Testis (tissue), 2 donors: ENCODE measurements at regions not wholly inside any gene's neighbourhood (a gene's known extent, or its start where the extent isn't known, plus 50 kb on each side); places are given as distances from the start of the nearest gene placed in this dataset.

Source experiments
- DNase-seq: peaks from one replicate; pipeline ENCODE4 v3.0.0-alpha.2; 2019
- H3K27ac ChIP-seq, 2 donors: fragments of 200-600 bp; sonication (generic); one replicate each; pipeline ENCODE4 v1.5.1; 2019
- H3K27me3 ChIP-seq: fragments of 200-600 bp; sonication (generic); one replicate; pipeline ENCODE4 v1.5.1; 2019
- H3K36me3 ChIP-seq: fragments of 200-600 bp; sonication (generic); one replicate; pipeline ENCODE4 v1.5.1; 2017; ENCODE audit warnings: low read depth; ENCODE audit errors: missing control alignments
- H3K4me1 ChIP-seq: fragments of 200-600 bp; sonication (generic); one replicate; pipeline ENCODE4 v1.5.1; 2019
- H3K4me3 ChIP-seq, 2 donors: fragments of 200-600 bp; sonication (generic); one replicate each; pipeline ENCODE4 v1.5.1; 2017 to 2019
- H3K9me3 ChIP-seq: fragments of 200-600 bp; sonication (generic); one replicate; pipeline ENCODE4 v1.5.1; 2017
- CTCF ChIP-seq, 3 experiments: fragments of 450-650 bp in 2 of 3; fragments of 200-600 bp in 1 of 3; sonication (generic) in 1 of 3; IDR thresholded peaks; one replicate each; pipeline ENCODE4 v1.5.1; 2016 to 2019; ENCODE audit warnings: antibody characterized with exemption in 3 of 3, mild to moderate bottlenecking in 2 of 3, moderate library complexity in 1 of 3
- POLR2A ChIP-seq: fragments of 450-650 bp; IDR thresholded peaks from one replicate; pipeline ENCODE4 v1.6.1; 2017; ENCODE audit warnings: antibody characterized with exemption, mild to moderate bottlenecking, moderate library complexity
- WGBS, 2 donors: methylation state at CpG; one replicate each; pipeline ENCODE4 v1.1.5; 2018; 5-methylcytosine and 5-hydroxymethylcytosine counted together
- intact Hi-C: fragments of 100-400 bp; cut with DNase I; formaldehyde crosslinking; loops from one replicate; pipeline ENCODE4 v1.15.1; 2023; ENCODE audit warnings: low total_unique reads

GRCh38 chr4:13215560-13215959, 268.6 kb downstream of the RAB28 start:
- H3K27me3 ChIP-seq, result no peaks in the 10 kb centered on the region
- no peak overlapping the region for H3K27ac ChIP-seq
- no peaks in the 10 kb centered on the region for H3K9me3 ChIP-seq
- no peak overlapping the region for H3K4me3 ChIP-seq
- intact Hi-C loops, result no loop called here
- H3K4me1 ChIP-seq, result peaks cover 2% of the 10 kb centered on the region
- TF ChIP-seq POLR2A, result no peak
- no peak for TF ChIP-seq CTCF (IDR thresholded peaks at IDR 0.05)
- WGBS, 2 donors, result 90 to 97% methylated on average over 5 of the region's 5 CpGs
- no peak for DNase-seq
- H3K36me3 ChIP-seq, result no peaks in the 10 kb centered on the region

- TF ChIP-seq CTCF (IDR thresholded peaks at IDR 0.05) (no peak), POLR2A (no peak)
- Histone ChIP-seq H3K4me3 (no peak overlapping the region), H3K9me3 (no peaks in the 10 kb centered on the region), H3K4me1 (no peaks in the 10 kb centered on the region), H3K27ac (no peak overlapping the region), H3K36me3 (no peaks in the 10 kb centered on the region), H3K27me3 (no peaks in the 10 kb centered on the region)
- intact Hi-C loops, result no loop called here
- DNase-seq, result no peak
- 86 to 100% methylated on average over 1 of the region's 1 CpG for WGBS, 2 donors
Measured at GRCh38 chr4:13212936-13213335, 271.2 kb downstream of the RAB28 start.

GRCh38 chr4:13209600-13209999, 274.5 kb downstream of the RAB28 start:
- Histone ChIP-seq H3K36me3 (no peaks in the 10 kb centered on the region), H3K27ac (no peak overlapping the region), H3K4me1 (no peaks in the 10 kb centered on the region), H3K9me3 (no peaks in the 10 kb centered on the region), H3K27me3 (no peaks in the 10 kb centered on the region), H3K4me3 (no peak overlapping the region)
- TF ChIP-seq POLR2A, result no peak
- no peak for TF ChIP-seq CTCF (IDR thresholded peaks at IDR 0.05)
- intact Hi-C loops, result no loop called here
- 67 to 77% methylated on average over 4 of the region's 4 CpGs for WGBS, 2 donors
- no peak for DNase-seq

GRCh38 chr4:13208558-13209193, 275.5 kb downstream of the RAB28 start:
- Histone ChIP-seq H3K27me3 (no peaks in the 10 kb centered on the region), H3K9me3 (no peaks in the 10 kb centered on the region), H3K4me1 (no peaks in the 10 kb centered on the region), H3K36me3 (no peaks in the 10 kb centered on the region), H3K4me3 (no peak overlapping the region), H3K27ac (no peak overlapping the region)
- WGBS, 2 donors, result 94 to 96% methylated on average over 3 of the region's 3 CpGs
- intact Hi-C loops, result no loop called here
- no peak for DNase-seq
- TF ChIP-seq POLR2A (no peak), CTCF (IDR thresholded peaks at IDR 0.05) (no peak)

GRCh38 chr4:13207226-13207625, 276.9 kb downstream of the RAB28 start:
- no peak for DNase-seq
- no peak overlapping the region for H3K27ac ChIP-seq
- H3K4me3 ChIP-seq, result no peak overlapping the region
- H3K36me3 ChIP-seq, result no peaks in the 10 kb centered on the region
- no peaks in the 10 kb centered on the region for H3K9me3 ChIP-seq
- no peak for TF ChIP-seq CTCF (IDR thresholded peaks at IDR 0.05)
- no peak for TF ChIP-seq POLR2A
- H3K27me3 ChIP-seq, result no peaks in the 10 kb centered on the region
- H3K4me1 ChIP-seq, result no peaks in the 10 kb centered on the region
- intact Hi-C loops, result no loop called here
- 76 to 83% methylated on average over 1 of the region's 1 CpG for WGBS, 2 donors
